HG03064 (cell line): ENCODE measurements at regions not wholly inside any gene's neighbourhood (a gene's known extent, or its start where the extent isn't known, plus 50 kb on each side); places are given as distances from the start of the nearest gene placed in this dataset.
"Not testable (repeated sequence)": the region's sequence is repeated elsewhere in the genome, so short reads cannot be mapped to it uniquely, and the experiment has no call there.

ENCODE experiments used
- ATAC-seq: cut with Tn5 transposase; IDR thresholded peaks from one replicate; pipeline ENCODE4 v1.9.1; 2021; ENCODE audit warnings: low read depth; ENCODE audit not compliant: unreplicated experiment

DNA sequence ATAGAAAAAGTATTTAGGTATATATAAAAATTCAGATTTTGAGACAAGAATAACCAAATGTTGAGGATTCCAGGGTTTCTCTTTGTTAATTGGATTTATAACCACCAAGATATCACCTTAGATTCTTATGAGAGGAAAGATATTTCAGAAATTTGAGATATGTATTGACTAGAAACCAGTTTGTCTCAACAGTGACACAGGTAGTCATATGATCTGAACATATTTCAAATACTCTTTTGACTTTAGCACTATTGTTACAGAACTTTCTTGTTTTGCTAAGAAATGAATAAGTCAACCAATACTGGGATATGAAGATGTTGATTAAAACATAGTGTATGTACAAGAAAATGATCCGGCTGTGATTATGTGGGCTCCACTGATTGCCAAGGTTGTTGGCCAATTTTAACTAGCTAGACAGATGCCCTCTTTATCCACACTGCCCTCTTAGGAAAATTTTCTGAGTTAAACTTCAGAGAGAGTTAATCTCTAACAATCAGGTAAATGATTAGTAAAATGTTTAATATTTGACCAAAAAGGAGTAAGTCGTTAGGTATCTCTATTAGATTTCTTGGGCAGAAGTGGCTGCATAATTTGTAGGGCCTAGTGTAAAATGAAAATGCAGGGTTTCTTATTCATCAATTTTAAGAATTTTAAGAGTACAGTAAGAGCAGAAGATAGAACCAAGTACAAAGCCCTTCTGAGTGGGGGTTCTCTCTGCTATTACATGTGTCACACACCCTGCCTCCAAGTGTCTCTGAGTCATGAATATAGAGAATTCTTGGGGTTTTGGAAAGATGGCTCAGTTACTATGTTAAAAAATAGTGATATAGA lies 376.0 kb downstream of the TFEC start:
- no peak for ATAC-seq

DNA sequence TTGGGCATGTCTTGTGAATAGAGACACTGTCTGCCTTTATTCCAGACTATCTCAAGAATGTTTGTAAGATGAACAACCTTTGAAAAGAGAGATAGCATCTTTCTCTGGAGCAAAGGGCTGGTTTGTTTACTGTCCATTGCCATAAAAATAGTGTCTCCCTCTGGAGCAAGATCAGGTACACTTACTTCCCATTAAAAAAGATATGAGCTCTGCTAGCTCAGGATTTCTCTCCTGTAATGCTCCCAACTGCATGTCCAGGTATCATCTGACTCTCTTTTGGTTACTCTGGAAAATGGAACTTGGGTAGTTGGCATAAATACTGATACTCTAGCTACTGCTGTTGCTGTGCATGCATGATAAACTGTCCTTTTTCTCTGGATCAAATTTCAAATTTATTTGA lies 381.1 kb downstream of the TFEC start:
- no peak for ATAC-seq

GRCh38 chr7:115647712-115648111 lies 382.9 kb downstream of the TFEC start:
- ATAC-seq = no peak

GRCh38 chr7:115642194-115642593 lies 388.4 kb downstream of the TFEC start:
- no peak for ATAC-seq

DNA sequence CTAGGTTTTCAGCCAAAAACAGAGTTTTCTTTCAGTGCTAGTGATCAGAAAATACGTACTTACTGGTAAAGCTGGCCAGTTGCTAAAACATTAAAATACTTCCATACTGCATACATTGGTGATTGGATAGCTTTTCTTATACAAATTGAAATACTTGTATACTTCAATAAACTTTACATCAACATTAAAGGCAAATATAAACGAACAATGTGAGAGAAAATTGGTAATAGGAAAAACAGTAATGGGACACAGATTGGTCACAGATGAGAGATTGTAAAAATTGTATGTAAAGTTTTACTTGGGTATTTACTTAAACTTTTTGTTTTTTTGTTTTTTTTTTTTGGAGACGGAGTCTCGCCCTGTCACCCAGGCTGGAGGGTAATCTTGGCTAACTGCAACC lies 391.7 kb downstream of the TFEC start:
- ATAC-seq = no peak

GRCh38 chr7:115637128-115637527 lies 393.4 kb downstream of the TFEC start:
- no peak for ATAC-seq

- no peak for ATAC-seq
Measured at GRCh38 chr7:115635876-115636275, 394.7 kb downstream of the TFEC start.

GRCh38 chr7:115635376-115635775 lies 395.2 kb downstream of the TFEC start:
- ATAC-seq = no peak

DNA sequence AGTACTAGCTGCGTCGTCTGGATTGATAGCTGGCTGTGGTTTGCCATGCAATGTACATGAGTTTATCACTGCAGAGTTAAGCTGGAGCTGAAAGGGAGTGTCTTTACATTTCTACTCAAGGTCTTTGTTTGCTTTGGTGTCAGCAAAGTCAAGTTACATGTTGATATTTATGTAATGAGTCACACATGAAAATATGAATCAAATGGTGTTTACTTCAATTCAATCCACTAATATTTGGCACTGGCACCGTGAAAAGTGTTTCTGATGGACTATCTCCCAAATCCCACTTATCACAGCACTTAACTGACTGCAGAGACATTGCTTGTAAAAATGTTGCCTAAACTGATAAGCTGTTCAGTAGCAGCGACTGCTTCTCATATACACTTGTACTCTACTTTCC lies 395.9 kb downstream of the TFEC start:
- ATAC-seq = no peak

- ATAC-seq = no peak
Measured at GRCh38 chr7:115632636-115633035, 397.9 kb downstream of the TFEC start.

GRCh38 chr7:115631782-115632181 lies 398.8 kb downstream of the TFEC start:
- ATAC-seq = no peak

DNA sequence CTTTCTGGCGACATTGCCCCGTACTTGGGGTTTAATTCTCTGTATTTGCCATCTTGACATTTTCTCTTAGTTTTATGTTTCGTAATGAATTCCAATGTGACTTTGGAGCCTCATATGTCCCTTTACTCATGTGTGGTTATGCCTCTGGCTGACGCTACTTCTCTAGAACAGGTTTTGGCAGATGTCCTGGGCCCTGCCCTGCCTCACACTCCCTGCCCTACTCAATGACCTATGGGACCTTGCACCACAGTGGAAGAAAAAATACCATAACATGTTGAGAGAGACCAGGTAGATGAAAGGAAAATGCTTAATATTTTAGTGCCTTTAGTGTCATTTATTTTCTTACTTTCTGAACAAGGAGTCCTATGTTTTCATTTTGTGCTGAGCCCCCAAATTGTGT lies 400.5 kb downstream of the TFEC start:
- ATAC-seq = no peak

DNA sequence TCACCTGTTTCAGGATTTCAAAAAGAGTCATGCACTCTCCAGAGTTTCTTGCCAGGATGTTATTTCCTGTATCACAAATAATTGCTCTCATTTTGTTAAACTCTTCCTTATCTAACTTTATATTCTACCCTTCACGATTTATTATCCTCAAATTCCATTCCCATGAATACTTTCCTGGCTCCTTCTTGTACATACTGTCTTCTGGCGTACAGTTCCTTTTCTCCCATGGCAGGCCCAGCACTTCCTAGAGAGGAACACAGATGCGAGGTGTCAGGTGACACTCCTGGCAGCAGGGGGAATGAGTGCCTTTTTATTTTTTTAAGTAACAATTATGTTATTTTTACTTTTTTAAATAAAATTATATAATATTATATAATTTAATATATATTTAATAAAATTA lies 411.9 kb downstream of the TFEC start:
- no peak for ATAC-seq

DNA sequence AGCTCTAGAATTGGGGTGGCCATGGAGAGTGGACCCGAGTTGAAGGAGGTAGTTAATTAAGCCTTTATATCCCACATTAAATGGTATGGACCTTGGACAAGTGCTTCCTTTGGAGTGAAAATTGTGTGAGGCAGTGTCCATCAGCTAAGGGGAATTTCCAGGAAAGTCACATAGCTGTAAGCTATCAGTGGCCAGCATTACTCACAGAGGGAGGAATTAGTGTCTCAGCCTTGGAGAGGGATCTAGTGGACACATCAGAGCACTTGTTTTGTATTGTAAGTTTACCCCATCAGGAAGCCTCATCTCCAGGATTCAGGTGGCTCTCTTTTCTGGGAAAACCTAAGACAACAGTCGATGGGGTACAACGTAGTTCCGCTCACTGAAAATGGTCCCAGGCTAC lies 416.7 kb downstream of the TFEC start:
- ATAC-seq = no peak

DNA sequence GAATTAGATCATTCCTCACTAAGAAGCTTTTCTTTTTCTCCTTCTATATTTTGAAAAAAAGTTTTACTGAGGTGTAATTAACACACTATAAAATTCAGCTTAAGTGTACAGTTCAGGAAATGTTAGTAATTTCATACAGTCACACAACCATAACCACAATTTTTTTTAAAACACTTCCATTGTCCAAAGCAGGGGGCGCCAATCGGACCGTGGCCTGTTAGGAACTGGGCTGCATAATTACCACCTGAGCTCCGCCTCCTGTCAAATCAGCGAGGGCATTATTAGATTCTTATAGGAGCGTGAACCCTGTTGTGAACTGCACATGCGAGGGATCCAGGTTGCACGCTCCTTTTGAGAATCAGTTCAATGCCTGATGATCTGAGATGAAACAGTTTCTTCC lies 427.1 kb downstream of the TFEC start:
- no peak for ATAC-seq

- ATAC-seq = no peak
Measured at GRCh38 chr7:115600207-115600606, 430.4 kb downstream of the TFEC start.

DNA sequence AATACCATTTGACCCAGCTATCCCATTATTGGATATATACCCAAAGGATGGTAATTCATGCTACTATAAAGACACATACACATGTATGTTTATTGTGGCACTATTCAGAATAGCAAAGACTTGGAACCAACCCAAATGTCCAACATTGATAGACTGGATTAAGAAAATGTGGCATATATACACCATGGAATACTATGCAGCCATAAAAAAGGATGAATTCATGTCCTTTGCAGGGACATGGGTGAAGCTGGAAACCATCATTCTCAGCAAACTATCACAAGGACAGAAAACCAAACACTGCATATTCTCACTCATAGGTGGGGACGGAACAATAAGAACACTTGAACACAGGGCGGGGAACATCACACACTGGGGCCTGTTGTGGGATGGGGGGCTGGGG lies 431.4 kb downstream of the TFEC start:
- ATAC-seq = not testable (repeated sequence)

GRCh38 chr7:115597220-115597619 lies 433.3 kb downstream of the TFEC start:
- ATAC-seq = not testable (repeated sequence)

DNA sequence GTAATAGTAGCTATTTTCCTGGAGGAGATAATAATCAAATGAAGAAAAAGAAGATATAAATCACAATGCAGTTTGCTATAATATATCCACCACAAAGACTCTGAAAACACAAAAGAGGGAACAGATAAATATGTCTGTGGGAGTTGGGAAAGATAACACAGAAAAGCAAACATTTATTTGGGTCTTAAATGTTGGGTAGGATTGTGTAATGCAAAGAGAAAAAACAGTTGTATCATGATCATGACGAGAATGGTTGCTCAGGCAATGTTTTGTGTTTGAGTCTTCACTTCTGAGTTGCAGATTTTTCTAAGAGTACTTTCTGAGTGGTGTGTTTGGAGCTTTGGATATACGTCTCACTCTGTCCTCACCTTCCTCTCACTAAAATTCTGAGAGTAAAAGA lies 437.5 kb downstream of the TFEC start:
- no peak for ATAC-seq

- ATAC-seq = no peak
Measured at GRCh38 chr7:115585015-115585718, 445.4 kb downstream of the TFEC start.

- no peak for ATAC-seq
Measured at GRCh38 chr7:115582956-115583355, 447.6 kb downstream of the TFEC start.

GRCh38 chr7:115578576-115578975 lies 452.0 kb downstream of the TFEC start:
- no peak for ATAC-seq
